NCI-H748 (cell line): ENCODE measurements at regions not wholly inside any gene's neighbourhood (a gene's known extent, or its start where the extent isn't known, plus 50 kb on each side); places are given as distances from the start of the nearest gene placed in this dataset.
A peak's percentile ranks its signal among the peaks of the same experiment; 100 is the strongest.
"Not testable (repeated sequence)": the region's sequence is repeated elsewhere in the genome, so short reads cannot be mapped to it uniquely, and the experiment has no call there.

Experiments used
- DNase-seq: peaks from one replicate; lab custom pipeline; 2025; ENCODE audit not compliant: unreplicated experiment; lab: John Stamatoyannopoulos, UW

DNA sequence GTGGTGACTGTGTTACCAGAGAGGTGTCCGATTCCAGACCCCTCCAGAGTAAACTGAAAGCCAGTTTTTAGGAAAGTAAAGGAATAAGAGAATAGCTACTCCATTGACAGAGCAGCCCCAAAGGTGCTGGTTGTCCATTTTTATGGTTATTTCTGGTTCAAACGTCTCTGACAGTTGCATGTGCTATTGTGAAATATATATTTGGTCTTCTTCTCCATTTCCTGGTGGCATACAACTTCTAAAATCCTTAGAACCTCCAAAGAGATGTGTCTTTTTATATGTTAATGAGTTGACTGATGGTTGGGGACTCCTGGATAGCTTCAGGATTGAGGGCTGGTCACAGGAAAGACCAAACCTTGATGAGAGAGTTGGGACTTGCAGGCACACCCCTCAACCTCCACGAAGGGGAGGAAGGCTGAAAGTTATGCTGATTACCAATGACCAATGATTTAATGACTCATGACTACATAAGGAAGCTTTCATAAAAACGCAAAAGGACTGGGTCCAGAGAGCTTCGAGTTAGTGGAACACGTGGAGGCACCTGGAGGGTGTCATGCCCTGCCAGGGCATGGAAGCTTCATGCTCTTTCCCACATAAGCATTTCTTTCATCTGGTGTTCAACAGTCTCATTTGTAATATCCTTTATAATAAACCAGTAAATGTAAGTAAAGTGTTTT lies 100.7 kb downstream of the SLC16A1 start:
- no peak for DNase-seq

DNA sequence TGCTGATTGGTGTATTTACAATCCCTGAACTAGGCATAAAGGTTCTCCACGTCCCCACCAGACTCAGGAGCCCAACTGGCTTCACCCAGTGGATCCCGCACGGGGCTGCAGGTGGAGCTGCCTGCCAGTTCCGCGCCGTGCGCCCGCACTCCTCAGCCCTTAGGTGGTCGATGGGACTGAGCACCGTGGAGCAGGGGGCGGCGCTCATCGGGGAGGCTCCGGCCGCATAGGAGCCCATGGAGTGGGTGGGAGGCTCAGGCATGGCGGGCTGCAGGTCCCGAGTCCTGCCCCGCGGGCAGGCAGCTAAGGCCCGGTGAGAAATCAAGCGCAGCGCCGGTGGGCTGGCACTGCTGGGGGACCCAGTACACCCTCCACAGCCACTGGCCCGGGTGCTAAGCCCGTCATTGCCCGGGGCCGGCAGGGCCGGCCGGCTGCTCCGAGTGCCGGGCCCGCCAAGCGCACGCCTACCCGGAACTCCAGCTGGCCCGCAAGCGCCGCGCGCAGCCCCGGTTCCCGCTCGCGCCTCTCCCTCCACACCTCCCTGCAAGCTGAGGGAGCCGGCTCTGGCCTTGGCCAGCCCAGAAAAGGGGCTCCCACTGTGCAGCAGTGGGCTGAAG lies 101.5 kb downstream of the SLC16A1 start:
- DNase-seq, result not testable (repeated sequence)

DNA sequence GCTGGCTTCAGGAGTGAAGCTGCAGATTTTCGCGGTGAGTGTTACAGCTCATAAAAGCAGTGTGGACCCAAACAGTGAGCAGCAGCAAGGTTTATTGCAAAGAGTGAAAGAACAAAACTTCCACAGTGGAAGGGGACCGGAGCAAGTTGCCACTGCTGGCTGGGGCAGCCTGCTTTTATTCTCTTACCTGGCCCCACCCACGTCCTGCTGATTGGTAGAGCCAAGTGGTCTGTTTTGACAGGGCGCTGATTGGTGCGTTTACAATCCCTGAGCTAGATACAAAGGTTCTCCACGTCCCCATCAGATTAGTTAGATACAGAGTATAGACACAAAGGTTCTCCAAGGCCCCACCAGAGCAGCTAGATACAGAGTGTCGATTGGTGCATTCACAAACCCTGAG lies 102.1 kb downstream of the SLC16A1 start:
- not testable (repeated sequence) for DNase-seq

DNA sequence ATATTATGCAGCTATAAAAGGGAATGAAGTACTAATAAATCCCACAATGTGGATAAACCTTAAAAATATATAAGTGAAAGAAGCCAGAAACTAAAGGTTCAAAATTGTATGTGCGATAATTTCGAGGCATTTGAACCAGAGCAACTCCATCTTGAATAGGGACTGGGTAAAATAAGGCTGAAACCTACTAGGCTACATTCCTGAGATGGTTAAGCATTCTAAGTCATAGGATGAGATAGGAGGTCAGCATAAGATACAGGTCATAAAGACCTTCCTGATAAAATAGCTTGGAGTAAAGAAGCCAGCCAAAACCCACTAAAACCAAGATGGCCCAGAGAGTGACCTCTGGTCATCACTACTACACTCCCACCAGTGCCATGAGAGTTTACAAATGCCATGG lies 103.1 kb downstream of the SLC16A1 start:
- no peak for DNase-seq

DNA sequence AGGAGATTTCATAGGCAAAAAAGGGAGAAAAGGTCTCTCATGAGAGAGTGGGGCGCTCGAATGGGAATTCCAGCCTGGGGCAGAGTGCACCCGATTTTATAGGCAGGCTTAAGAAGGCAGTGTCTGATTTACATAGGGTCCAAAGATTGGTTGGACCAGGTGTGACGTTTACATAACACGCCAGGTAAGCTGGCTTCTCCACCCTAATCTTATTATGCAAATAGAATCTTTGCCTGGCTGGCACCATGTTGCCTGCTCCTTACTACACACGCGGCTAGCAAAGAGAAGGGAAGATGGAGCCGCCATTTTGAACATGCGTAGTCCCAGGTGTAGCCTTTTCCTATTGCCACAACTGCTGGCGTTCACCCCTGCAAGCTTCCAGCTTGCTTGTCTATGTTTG lies 103.7 kb downstream of the SLC16A1 start:
- DNase-seq, result peak; percentile 11

DNA sequence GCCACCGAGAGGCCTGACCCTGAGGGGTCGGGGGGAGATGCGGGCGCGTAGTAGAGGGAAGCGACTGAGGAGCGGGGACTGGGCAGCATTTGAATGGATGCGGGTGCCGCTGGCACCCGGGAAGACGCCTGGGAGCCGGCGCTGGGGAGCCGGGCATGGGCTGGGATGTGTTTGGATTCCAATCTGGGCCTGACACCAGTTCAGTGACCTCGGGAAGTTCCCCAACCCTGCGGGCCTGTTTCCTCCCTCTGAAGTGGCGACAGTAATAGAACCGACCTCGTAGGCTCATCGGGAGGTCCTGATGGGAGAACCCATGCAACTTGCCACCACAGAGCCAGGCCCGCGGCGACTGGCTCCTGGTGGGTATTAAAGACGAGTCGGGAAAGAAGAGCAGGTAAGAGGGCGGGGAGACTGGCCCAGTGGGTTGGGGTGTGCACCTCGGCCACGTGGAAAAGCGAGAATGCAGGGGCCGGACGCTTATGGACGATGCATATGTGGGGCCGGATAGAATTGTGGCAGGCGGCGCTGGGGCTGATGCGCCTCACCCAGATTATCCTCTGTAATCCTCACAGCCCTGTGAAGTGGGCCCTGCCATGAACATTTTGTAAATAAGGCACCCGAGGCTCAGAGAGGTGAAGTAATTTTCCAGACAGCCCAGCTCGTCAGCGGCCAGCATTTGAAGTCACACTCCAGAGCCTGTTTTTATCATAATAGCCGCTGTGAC lies 105.8 kb downstream of the SLC16A1 start:
- DNase-seq, result no peak

DNA sequence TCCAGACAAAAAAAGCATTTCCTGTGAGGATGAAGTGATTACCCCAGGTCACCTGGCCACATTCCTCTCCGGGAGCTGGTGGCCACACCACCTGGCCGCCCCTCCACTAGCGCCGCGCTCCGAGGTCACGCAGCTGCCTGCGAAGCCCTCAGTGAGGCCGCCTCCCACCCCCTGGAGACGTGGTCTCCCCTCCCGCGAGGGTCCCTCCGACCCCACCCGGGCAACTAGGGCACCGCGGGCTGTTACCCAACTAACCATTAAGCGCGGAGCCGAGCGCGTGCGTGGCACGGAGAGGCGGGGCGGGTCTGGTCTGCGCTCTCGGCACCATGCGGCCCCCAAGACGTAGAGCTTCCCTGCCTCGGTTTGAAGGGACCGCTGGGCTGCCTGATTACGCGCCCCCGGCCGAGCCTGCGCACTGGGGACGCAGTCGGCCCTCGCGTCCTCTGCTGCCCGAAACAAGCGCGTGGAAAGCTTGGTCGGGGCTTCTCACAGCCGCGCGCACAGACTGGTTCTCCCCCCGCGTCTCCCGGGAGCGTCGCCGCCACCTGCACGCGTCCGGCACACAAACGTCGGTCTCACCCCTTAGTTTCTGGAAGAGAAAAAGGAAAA lies 106.5 kb downstream of the SLC16A1 start:
- DNase-seq, result peak; percentile 51

DNA sequence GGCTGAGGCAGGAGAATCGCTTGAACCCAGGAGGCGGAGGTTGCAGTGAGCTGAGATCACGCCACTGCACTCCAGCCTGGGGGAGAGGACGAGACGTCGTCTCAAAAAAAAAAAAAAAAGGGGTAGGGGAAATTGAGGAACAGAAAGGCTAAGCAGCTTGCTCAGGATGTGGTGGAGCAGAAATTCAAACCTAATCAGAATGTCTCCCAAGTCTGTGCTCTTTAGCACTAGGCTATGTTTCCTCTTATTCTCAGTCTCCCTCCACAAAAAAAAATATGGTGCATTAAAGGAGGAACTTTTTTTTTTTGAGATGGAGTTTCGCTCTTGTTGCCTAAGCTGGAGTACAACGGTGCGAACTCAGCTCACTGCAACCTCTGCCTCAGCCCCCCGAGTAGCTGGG lies 114.2 kb downstream of the SLC16A1 start:
- no peak for DNase-seq

DNA sequence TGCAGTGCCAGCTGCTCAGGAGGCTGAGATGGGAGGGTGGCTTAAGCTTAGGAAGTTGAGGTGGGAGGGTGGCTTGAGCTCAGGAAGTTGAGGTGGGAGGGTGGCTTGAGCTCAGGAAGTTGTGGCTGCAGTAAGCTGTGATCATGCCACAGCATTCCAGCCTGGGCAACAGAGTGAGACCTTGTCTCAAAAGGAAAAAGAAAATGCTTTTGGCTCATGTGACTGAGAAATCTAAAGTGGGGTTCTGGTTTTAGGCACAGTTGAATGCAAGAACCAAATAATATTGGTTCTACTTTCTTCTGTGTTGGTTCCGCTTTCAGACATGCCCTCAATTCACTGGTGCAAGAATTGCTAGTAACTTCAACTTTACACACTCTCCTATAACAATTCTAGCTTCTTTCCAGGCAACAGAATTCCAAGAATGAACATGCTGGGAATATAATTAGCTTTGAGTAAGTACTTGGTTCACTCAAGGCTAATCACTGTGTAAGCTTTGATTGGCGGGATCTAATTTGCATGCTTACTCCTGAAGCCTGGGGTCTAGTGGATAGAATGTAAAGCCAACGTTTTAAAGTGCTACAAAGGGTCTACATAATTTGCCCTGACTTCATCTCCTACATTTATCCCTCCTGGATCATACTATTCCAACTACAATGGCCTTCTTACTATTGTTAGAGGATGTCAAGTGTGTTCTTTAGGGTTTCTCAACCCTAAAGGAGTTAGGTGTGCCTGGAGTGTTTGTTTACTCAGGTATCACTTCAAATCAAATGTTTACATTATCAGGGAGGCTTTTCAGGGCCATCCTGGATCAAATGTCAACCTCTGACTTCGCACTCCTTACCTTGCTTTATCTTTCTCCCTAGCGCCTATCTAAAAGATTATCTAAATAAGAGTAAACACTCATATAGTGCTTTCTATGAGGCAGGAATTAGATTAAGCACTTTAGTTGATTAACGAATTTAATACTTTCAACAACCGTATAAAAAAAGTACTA lies 115.1 kb downstream of the SLC16A1 start:
- peak; percentile 71 for DNase-seq

DNA sequence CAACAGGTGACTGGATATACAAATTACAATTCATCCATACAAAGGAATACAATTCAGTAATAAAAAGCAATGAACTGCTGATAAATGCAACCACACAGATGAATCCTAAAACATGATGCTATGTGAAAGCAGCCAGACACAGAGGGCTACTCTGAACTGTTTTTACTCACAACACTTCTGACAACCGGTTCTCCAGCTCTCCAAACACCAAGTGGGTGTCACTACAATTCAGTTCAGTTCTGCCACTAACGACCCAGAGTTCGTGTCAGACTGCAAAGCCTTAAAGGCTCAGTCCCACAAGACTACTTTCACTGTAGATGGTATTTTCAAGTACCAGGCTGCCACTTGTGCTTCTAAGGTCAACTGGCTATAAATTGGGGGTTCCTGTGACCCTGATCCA lies 119.4 kb downstream of the SLC16A1 start:
- no peak for DNase-seq

DNA sequence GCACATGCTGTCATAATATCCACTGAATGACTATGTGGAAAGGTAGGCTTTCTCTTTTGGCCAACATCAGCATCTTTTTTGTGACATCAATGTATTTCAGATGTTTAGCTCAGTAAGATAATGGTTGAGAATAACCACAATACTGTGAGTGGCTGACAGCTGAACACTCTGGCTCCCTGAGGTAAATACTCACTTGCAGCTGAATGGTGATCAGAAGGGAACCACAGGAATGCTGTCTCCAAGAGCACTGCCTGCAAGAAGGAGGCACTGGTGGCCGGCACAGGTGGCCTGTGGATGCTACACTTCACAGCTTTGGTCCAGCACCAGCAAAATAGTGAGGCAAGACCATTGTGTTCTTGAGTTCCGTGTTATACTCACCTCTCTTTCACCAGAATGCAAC lies 118.7 kb upstream of the PPM1J start:
- DNase-seq, result no peak

DNA sequence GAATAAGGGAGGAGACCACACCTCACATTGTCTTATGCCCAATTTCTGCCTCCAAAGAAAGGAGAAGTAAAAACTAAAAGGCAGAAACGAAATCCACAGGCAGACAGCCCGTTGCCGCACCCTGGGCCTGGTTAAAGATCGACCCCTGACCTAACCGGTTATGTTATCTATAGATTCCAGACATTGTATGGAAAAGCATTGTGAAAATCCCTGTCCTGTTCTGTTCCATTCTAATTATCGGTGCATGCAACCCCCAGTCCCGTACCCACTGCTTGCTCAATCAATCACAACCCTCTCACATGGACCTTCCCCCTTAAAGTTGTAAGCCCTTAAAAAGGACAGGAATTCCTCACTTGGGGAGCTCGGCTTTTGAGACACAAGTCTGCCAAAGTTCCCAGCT lies 117.1 kb upstream of the PPM1J start:
- not testable (repeated sequence) for DNase-seq

DNA sequence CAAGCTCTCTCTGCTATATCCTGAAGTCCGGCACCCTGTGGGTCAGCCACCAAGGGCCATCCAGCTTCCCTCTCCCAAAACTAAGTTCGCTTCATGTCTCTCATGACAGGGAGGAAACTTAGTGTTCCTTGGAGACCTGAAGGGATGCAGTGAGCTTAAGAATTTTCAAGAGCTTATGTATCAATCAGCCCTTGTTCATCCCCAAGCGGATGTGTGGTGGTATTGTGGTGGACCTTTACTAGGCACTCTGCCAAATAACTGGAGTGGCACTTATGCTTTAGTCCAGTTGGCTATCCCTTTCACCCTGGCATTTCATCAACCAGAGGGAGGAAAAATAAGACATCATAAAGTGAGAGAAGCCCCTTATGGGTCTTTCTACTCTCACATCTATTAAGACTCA lies 114.6 kb upstream of the PPM1J start:
- not testable (repeated sequence) for DNase-seq

DNA sequence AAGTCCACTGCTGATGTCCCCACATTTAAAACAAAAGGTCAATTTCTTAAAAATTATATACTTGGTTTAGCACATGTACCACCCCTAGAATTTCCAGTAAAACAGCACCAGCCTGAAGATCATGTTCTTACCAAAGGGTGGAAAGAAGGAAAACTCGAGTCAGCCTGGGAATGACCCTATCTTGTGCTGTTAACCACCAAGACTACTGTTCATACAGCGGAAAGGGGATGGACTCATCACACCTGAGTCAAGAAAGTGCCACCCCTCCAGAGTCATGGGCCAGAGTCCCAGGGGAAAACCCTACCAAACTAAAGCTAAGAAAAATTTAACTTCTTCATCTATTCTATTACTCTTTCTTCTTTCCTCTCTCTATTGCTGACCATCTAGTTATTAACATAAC lies 113.6 kb upstream of the PPM1J start:
- no peak for DNase-seq

DNA sequence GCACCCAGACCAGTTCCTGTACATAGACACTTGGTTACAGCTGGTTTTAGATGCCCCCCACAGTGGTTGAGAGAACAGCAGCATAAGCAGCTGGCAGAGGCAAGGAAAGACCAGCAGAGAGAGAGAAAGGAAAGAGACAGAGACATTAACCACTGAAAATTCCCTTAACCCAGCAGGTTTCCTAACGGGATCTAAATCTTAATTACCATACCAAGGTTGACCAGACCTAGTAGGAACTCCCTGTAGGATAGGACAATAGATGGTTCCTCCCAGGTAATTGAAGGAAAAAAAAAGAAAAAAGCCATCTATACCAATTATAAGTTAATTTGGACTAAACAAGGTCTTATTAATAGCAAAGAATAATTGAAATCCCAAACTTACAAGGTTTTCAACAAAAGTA lies 112.3 kb upstream of the PPM1J start:
- not testable (repeated sequence) for DNase-seq

DNA sequence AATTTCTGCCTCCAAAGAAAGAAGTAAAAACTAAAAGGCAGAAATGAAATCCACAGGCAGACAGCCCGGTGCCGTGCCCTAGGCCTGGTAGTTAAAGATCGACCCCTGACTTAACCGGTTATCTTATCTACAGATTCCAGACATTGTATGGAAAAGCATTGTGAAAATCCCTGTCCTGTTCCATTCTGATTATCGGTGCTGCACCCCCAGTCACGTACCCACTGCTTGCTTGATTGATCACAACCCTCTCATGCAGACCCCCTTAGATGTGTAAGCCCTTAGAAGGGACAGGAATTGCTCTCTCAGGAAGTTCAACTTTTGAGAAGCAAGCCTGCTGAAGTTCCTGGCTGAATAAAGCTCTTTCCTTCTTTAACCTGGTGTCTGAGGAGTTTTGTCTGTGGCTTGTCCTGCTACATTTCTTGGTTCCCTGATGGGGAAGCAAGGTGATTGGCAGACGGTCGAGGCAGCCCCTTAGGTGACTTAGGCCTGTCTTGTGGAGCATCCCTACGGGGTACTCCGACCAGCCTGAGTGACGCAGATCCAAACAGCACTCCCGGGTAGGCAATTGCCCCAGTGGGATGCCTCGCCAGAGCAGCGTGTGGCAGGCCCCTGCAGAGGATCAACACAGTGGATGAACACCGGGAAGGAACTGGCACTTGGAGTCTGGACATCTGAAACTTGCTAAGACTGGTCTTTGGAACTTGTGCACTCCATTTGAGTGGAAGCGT lies 111.2 kb upstream of the PPM1J start:
- no peak for DNase-seq

DNA sequence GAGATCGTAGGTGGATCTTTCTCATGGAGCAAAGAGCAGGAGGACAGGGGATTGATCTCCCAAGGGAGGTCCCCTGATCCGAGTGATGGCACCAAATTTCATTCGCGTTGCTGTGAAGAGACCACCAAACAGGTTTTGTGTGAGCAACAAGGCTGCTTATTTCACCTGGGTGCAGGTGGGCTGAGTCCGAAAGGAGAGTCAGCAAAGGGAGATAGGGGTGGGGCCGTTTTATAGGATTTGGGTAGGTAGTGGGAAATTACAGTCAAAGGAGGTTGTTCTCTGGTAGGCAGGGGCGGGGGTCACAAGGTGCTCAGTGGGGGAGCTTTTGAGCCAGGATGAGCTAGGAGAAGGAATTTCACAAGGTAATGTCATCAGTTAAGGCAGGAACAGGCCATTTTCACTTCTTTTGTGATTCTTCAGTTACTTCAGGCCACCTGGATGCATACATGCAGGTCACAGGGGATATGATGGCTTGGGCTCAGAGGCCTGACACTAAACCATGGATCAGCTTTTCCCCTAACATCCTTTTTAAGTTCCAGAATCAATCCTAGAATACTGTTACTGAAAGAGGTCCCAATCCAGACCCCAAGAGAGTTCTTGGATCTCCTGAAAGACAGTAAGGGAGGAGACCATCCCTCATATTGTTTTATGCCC lies 110.6 kb upstream of the PPM1J start:
- DNase-seq, result not testable (repeated sequence)

DNA sequence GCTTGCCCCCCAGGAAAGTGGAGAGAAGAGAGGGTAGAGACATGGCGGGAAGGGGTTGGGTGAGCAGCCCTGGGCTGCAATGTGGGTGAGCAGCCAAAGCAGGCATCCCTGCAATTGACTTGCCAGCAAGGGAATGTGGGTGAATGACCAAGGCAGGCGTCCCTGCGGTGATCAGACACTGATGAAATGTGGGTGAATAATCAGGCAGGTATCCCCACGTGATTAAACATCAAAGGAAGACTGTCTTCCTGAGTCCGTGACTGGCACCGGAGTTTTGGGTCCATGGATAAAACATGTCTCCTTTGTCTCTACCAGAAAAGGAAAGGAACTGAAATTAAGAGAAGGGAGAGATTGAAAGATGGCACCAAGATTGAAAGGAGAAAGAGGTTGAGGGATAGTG lies 109.9 kb upstream of the PPM1J start:
- not testable (repeated sequence) for DNase-seq

DNA sequence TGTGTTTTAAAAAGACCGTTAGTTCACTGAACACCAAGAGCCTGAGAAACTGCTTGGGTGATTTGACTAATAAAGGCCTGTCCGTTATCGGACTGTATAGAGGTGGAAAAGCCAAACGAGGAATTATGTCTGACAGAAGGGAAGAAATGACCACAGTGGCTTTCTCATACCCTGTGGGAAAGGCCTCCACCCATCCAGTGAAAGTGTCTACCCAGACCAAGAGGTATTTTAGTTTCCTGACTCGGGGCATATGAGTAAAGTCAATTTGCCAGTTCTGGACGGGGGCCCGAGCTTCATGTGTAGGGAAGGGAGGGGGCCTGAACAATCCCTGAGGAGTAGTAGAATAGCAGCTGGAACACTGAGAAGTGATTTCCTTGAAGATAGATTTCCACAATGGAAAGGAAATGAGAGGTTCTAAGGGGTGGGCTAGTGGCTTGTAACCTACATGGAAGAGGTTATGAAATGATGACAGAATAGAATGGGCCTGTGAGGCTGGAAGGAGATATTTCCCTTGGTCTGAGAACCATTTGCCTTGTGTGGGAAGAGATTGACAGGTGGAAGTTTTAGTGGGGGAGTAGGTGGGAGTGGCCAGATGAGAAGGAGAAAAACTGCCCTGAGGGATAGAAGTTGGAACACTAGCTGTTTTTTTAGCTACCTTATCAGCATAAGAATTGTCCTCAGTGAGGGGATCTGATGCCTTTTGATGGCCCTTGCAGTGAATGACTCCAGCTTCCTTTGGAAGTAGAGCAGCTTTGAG lies 106.4 kb upstream of the PPM1J start:
- DNase-seq, result not testable (repeated sequence)
